Caki2 (cell line): ENCODE measurements at regions not wholly inside any gene's neighbourhood (a gene's known extent, or its start where the extent isn't known, plus 50 kb on each side); places are given as distances from the start of the nearest gene placed in this dataset.
"Not testable (repeated sequence)": the region's sequence is repeated elsewhere in the genome, so short reads cannot be mapped to it uniquely, and the experiment has no call there.

Experiments used
- DNase-seq: peaks from one replicate; pipeline ENCODE4 v3.0.0-alpha.2; 2015; ENCODE audit warnings: low read depth
- in situ Hi-C: cut with HindIII; loops from 2 replicates; pipeline ENCODE4 v1.10.0; 2016; ENCODE audit warnings: low sequenced_read_pairs, low pct_unique_long_range_greater_than_20kb, mixed read lengths

DNA sequence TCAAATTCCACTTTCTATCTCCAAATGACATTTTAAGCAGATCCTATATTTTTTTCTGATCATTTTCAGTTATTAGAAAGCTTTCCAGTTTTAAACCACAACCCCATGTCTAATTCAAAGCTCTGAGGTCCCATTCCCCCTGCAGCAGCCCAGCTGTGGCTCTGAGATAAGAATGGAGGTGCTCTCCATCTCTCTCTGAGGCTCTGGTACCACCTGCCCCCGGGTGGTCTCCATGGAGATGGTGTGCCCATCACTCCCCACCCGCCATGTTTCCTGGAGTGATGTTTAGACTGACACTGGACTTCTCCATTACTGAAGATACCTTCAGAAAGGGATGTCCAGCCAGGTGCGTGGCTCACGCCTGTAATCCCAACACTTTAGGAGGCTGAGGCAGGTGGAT lies 68.1 kb upstream of the SEC14L1 start:
- in situ Hi-C loops = loop anchor here (10.0 kb wide), 1 partner anchor 52 kb away; no protein-coding TSS in a partner anchor
- no peak for DNase-seq

DNA sequence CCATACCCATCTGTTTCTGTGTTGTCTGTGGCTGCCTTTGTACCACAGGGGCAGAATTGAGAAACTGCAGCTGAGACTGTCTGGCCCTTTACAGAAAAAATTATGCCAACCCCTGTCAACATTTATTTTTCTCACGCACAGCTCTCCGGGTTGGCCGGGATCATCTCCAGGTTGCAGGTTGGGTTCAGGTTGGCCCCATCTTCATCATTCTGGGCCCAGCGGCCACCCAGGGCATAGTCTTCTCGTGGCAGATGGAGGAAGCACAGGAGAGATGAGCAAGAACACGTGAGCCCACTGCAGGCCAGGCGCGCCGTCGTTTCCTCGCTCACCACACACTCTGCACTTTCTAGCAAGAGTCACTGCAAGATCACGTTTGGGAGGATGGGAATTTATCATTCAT lies 66.1 kb upstream of the SEC14L1 start:
- DNase-seq = no peak
- in situ Hi-C loops = loop anchor here (10.0 kb wide), 1 partner anchor 50 kb away; no protein-coding TSS in a partner anchor

DNA sequence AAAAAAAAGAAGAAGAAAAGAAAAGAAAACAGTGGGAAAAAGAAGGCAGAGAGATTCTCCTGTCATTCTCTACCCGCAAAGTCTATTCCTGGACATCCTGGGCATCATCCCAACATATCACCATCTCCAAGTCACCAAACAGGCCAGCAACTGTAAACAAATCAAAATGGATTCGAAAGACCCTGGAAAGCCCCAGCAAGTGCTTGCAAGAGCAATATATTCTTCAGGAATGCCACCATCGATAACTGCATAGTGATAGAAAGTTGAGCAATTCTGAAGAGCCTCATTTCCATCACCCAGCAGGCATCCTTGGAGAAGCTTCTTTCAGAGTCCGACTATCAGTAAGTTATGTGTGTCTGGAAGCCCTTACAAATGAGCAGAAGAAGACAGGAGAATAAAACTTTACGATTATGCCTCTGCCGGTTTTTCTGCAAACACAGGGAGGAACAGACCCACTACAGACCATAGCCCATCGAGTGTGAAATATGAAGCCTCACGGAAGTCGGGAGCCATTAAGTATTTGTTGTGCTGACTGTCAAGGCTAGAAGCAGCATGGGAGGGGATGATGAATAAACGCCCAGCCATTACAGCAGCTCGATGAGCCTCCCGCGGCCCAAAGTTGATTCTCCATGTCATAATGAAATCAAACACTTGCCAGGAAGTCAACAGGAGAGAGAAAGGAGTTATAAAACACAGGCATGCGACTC lies 64.5 kb upstream of the SEC14L1 start:
- in situ Hi-C loops = loop anchor here (10.0 kb wide), 1 partner anchor 49 kb away; no protein-coding TSS in a partner anchor
- no peak for DNase-seq

DNA sequence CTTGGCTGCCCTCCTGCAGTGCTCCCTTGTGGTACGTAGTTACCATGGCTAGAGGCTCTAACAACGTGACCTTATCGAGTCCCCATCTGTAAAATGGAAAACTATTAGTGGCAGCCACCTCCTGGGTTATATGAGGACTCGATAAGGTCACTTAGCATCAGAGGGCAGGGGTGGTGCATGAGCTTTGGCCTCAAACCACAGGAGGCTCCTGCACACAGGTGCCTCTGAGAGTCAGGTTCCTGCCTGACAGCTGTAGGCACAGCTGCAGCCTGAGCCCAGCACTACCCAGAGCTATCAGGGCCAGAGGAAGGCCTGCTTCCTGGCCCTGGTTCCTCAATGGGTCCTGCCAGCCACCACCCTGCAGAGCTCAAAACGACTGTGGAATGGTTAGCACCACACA lies 57.2 kb upstream of the SEC14L1 start:
- DNase-seq = no peak
- in situ Hi-C loops = no loop called here

DNA sequence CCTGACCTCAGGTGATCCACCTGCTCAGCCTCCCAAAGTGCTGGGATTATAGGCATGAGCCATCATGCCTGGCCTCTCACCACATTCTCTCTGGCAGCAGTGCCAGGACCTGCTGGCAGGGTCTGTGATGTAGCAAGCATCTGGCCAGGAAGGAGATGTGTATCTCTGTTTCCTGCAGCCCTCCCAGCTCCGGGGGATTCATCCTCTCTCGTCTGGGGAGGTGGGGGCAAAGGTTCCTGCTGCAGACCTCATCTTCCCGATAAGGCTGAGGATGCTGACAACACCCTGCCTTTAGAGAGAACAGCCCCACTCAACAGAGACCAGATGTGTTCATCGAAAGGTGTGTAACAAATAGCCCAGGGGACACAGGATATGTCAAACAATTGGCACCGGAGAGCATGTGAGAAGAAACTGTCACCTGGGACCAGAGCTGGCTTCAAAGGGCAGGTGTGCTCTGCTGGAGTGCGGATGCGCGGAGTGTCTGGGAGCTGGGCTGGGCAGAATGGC lies 54.8 kb upstream of the SEC14L1 start:
- no peak for DNase-seq
- in situ Hi-C loops = no loop called here

DNA sequence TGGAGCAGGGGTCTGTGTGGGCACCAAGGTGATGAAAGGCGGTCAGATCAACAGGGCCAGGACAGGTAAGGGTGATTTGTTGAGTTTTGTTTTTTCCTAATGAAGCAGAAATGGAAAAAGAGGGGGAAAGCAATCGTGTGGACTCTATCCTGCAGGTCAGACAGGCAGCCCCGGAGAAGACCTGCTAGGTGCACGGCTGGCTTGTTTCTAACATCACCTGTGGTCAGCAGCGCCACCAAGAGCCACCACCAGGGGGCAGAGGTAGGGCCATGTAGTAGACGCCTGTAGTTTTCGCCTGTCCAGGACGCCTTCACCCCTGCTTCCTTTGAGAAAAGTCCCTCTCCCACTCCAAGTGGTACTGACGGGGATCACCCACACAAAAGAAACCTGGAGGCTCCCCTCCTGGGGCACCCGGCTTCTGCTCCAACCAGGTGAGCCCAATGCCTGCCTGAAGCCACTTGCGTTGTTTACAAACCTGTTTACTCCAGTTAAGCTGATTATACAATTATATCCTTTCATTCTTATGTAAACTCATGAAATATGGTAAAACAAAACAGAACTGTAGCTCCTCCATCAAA lies 54.2 kb upstream of the SEC14L1 start:
- in situ Hi-C loops = no loop called here
- peak; percentile 61 for DNase-seq

DNA sequence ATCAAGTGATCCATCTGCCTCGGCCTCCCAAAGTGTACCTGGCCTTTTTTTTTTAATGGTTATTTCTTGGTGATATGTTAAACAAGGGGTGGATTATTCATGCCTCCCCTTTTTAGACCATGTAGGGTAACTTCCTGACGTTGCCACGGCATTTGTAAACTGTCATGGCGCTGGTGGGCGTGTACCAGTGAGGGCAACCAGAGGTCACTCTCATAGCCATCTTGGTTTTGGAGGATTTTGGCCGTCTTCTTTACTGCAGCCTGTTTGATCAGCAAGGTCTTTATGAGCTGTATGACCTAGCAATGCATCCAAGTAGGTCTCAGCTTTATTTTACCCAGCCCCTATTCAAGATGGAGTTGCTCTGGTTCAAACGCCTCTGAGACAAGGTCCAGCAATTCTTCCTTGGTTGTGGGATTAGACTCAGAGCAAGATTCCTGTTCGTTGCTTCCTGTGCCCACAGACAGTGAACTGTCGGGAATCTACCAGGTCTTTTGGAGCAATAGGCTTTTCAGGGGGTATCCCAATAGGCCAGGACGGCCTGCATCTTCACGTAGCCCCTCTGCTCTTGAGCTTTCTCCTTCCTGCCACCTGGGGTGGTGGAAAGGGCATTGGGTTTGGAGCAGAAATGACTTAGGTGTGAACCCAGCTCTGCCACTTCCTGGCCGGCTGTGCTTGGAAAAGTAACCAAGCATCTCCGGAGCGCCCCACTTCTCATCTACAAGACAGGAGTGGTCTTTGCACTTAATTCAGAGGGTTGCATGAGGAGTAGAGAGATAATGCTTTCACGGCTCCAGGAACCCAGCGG lies 52.9 kb upstream of the SEC14L1 start:
- no peak for DNase-seq
- in situ Hi-C loops = no loop called here

DNA sequence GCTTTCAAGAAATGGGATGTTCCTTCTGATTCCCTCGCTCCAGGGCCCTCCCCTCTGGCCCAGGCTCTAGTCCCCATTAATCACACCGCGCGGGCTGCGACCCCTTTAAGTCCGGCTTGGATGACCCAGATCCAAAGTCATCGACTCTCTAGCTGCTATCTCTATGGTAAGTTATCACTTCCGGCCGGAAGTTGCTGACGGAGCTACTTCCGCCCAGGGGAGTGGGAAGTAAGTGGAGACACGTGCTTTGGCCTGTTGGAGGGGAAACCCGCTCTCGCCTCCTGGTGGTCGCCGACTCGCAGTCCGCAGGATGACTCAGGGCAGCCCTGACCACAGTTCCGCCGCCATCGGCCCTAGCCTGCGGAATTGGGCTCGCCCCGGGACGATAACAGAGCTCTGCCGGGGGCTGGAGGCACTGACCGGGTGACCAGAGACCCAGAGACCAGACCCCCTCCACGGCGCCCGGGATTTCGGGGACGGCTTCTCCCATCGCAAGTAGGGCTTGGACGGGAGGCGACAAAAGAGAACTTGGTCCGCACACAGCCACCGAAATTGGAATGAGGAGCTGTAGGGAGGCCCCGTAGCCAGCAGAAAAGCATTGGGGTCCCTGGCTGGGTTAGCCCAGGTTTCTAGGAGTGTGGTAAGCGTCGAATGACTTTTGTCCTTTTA lies 52.2 kb upstream of the SEC14L1 start:
- peak; percentile 95 for DNase-seq
- in situ Hi-C loops = no loop called here

DNA sequence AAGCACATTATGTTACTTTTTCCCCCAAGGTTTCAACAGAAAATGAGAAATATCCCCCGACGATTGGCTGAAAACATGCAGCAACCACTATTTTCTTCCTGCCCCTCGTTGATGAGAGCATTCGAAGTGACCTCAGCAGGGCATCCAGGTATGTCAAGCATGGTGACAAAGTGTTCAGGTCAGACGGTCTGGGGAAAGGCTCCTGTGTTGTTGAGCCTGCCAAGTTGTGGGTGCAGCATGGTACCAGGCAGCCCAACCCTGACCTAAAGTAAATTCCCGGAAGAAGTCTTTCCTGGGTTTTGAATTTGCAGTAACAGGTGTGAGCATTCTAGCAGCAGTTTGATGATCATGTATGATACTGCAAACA lies 51.7 kb upstream of the SEC14L1 start:
- in situ Hi-C loops = no loop called here

DNA sequence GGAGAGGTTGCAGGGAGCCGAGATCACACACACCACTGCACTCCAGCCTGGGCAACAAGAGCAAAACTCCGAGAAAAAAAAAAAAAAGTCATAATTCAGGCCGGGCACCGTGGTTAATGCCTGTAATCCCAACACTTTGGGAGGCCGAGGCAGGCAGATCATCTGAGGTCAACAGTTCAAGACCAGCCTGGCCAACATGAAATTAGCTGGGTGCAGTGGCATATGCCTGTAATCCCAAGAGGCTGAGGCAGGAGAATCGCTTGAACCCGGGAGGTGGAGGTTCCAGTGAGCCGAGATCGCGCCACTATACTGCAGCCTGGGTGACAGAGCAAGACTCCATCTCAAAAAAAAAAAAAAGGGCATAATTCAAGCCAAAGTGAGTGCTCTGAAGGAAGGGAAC lies 50.8 kb upstream of the SEC14L1 start:
- DNase-seq, in situ Hi-C loops: not testable (repeated sequence)

More for the DNA sequence above, 51.7 kb upstream of the SEC14L1 start:
- no peak for DNase-seq

DNA sequence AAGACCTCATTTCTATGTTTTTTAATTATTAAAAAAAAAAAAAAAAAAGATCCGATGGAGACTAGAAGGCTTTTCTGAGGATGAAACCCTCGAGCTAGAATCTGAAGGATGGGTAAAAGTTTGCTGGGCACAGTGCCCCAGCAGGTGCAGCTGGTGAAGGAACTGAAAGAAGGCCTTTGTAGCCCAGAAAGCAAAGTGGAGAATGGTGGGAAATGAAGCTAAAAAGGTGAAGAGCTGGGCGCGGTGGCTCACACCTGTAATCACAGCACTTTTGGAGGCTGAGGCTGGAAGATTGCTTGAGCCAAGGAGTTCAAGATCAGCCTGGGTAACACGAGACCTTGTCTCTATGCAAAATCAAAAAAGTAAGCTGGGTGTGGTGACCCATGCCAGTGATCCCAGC lies 50.3 kb upstream of the SEC14L1 start:
- in situ Hi-C loops = no loop called here
- no peak for DNase-seq
